Left ventricle myocardium inferior (tissue), 1 donor: ENCODE measurements at regions not wholly inside any gene's neighbourhood (a gene's known extent, or its start where the extent isn't known, plus 50 kb on each side); places are given as distances from the start of the nearest gene placed in this dataset.

Source experiments
- DNase-seq: peaks from one replicate; pipeline ENCODE4 v3.0.0-alpha.2; 2020
- H3K27ac ChIP-seq: fragments of 200-600 bp; replicated peaks from 2 replicates; pipeline ENCODE4 v1.8.0; 2021
- H3K27me3 ChIP-seq: fragments of 200-600 bp; 2 replicates; pipeline ENCODE4 v1.8.0; 2021; ENCODE audit warnings: low read depth
- H3K36me3 ChIP-seq: fragments of 200-600 bp; 2 replicates; pipeline ENCODE4 v1.8.0; 2021
- H3K4me1 ChIP-seq: fragments of 200-600 bp; 2 replicates; pipeline ENCODE4 v1.8.0; 2021
- H3K4me3 ChIP-seq: fragments of 200-600 bp; 2 replicates; pipeline ENCODE4 v1.8.0; 2021; ENCODE audit warnings: mild to moderate bottlenecking, moderate library complexity
- H3K9me3 ChIP-seq: fragments of 200-600 bp; replicated peaks from 2 replicates; pipeline ENCODE4 v1.8.0; 2021
- intact Hi-C: fragments of 100-400 bp; cut with micrococcal nuclease; formaldehyde crosslinking; loops from one replicate; pipeline ENCODE4 v1.11.0; 2022
- TF ChIP-seq, protein P1 (sequence below): fragments of 200-600 bp; IDR thresholded peaks from 2 replicates; pipeline ENCODE4 v1.8.0; 2021; ENCODE audit warnings: antibody characterized with exemption, mild to moderate bottlenecking, borderline replicate concordance
- donor health status: DM: no; HTN: yes; CAD: no; lungs with severe emphysema.

GRCh38 chr6:119814609-119815400, 465.2 kb upstream of the MAN1A1 start:
- Histone ChIP-seq H3K9me3 (no peaks in the 10 kb centered on the region), H3K36me3 (no peaks in the 10 kb centered on the region), H3K27ac (no peak overlapping the region), H3K4me3 (no peak overlapping the region), H3K27me3 (no peaks in the 10 kb centered on the region), H3K4me1 (no peaks in the 10 kb centered on the region)
- intact Hi-C loops, result no loop called here
- DNase-seq, result no peak
- TF ChIP-seq, protein P1, sequence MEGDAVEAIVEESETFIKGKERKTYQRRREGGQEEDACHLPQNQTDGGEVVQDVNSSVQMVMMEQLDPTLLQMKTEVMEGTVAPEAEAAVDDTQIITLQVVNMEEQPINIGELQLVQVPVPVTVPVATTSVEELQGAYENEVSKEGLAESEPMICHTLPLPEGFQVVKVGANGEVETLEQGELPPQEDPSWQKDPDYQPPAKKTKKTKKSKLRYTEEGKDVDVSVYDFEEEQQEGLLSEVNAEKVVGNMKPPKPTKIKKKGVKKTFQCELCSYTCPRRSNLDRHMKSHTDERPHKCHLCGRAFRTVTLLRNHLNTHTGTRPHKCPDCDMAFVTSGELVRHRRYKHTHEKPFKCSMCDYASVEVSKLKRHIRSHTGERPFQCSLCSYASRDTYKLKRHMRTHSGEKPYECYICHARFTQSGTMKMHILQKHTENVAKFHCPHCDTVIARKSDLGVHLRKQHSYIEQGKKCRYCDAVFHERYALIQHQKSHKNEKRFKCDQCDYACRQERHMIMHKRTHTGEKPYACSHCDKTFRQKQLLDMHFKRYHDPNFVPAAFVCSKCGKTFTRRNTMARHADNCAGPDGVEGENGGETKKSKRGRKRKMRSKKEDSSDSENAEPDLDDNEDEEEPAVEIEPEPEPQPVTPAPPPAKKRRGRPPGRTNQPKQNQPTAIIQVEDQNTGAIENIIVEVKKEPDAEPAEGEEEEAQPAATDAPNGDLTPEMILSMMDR, result no peak

DNA sequence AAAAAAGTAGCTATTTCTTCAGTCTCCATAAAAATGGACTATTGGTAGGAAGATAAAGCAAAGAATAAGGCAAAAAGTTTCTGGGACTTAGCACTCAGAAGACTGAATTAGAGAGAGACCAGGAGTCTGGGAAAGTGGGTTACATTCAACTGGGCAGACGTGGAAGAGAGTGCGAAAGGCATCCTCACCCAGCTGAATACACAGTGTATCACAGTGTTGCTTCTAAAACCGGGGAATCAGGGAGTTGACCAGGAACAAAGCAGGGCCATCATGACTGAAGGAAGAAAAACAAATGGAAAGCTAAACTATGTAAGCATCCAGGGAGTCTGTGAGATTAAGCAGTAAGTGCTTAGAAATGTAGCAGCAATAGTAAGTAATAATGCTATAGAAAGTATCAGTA, 452.9 kb upstream of the MAN1A1 start:
- Histone ChIP-seq H3K4me1 (peaks cover 12% of the 10 kb centered on the region), H3K4me3 (no peak overlapping the region), H3K9me3 (no peaks in the 10 kb centered on the region), H3K27ac (no peak overlapping the region), H3K27me3 (no peaks in the 10 kb centered on the region), H3K36me3 (no peaks in the 10 kb centered on the region)
- no peak for DNase-seq
- intact Hi-C loops, result no loop called here
- TF ChIP-seq, protein P1, result no peak

- no peak for DNase-seq
These were observed 451.5 kb upstream of the MAN1A1 start for GRCh38 chr6:119801056-119801455.

DNA sequence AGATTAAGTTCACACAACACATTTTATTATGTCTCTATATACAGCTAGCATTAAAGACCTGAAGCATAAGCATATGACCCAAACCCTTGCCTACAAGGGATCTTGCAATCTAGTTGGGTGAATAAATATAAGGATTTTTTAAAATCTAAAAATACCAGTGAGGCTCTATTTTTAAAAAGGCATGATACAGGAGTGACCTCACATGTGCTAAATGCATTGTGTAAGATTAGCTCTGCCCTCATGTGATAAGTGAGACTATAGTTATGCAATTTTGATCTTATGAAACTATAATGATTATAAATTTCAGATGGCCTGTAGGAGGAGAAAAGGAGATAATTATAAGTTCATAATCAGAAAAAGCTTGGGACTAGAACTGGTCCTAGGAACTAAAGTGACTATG, 451.0 kb upstream of the MAN1A1 start:
- no peak for DNase-seq
- Histone ChIP-seq H3K4me3 (no peak overlapping the region), H3K9me3 (no peaks in the 10 kb centered on the region), H3K27ac (no peak overlapping the region), H3K4me1 (peaks cover 12% of the 10 kb centered on the region), H3K27me3 (no peaks in the 10 kb centered on the region), H3K36me3 (no peaks in the 10 kb centered on the region)
- TF ChIP-seq, protein P1, result no peak
- intact Hi-C loops, result no loop called here

More at GRCh38 chr6:119801056-119801455, 451.5 kb upstream of the MAN1A1 start:
- intact Hi-C loops, result no loop called here
- H3K27me3 ChIP-seq, result no peaks in the 10 kb centered on the region
- no peaks in the 10 kb centered on the region for H3K9me3 ChIP-seq
- H3K4me3 ChIP-seq, result no peak overlapping the region
- TF ChIP-seq, protein P1, result no peak
- H3K4me1 ChIP-seq, result peaks cover 12% of the 10 kb centered on the region
- H3K27ac ChIP-seq, result no peak overlapping the region
- H3K36me3 ChIP-seq, result no peaks in the 10 kb centered on the region

DNA sequence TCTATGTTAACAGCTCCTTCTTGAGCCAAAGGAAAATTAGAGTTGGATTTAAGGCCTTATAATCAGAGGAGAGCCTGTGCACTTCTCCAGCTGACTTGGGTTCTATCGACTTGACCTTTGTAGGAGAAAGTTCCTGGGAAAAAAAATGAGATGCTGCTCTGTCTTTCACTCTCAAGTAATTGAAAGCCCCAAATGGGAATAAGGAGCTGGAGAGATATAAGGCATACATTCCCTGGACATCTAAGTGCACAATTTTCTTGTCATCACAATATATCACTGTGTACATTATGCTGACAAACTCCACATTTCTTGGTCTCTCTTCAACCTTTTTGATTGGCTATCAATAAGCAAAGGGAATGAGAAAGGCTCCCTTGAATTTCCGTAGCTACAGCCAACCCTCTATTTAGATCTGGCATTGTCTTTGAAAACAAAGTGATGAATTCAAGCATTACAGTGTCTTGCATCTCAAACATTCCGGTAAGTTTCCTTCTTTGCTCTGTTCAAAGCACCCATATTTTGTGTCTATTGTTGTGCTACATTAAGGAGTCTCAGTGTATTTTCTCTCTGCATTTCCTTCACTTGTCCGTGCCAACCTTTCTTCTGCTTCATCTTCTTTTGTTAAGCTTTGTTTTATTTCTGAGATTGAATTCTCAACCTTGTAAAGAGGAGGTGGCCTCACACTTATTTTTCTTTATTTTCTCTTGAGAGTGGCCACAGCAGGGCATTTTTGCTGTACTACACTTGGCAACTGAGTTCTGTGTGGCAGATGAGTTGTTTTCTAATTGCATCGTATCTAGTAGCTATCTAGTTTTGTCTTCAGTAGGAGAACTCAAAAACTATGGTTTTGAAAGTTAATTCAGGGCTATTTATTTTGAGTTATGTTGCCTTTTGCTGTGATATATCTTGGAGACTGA, 450.3 kb upstream of the MAN1A1 start:
- H3K9me3 ChIP-seq, result no peaks in the 10 kb centered on the region
- no peak for DNase-seq
- no peaks in the 10 kb centered on the region for H3K27me3 ChIP-seq
- H3K36me3 ChIP-seq, result no peaks in the 10 kb centered on the region
- TF ChIP-seq, protein P1, result no peak
- H3K27ac ChIP-seq, result no peak overlapping the region
- peaks cover 12% of the 10 kb centered on the region for H3K4me1 ChIP-seq
- intact Hi-C loops, result no loop called here
- no peak overlapping the region for H3K4me3 ChIP-seq
